Globus pallidus (tissue), 1 donor: ENCODE measurements at regions not wholly inside any gene's neighbourhood (a gene's known extent, or its start where the extent isn't known, plus 50 kb on each side); places are given as distances from the start of the nearest gene placed in this dataset.

Experiments
- DNase-seq: peaks from one replicate; pipeline ENCODE4 v3.0.0-alpha.2; 2015; ENCODE audit warnings: low spot score

DNA sequence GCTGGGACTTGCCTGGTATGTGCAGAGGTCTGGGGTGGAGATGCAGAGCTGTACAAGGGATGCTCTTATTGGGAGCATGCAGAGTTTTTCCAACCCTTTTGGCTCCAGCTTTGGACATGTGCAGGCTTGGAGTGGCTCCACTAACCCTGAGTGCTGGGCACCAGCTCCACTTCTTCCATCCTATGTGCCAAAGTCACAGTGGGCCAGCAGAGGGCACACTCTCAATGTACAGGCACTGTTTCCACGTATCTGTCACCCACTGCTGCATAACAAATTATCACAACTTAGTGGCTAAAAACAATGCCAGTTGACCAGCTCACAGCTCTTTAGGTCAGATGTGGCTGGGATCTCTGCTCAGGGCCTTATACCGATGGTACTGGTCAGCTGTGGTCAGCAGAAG is 631.8 kb downstream of the AJAP1 start:
- peak; percentile 24 for DNase-seq

DNA sequence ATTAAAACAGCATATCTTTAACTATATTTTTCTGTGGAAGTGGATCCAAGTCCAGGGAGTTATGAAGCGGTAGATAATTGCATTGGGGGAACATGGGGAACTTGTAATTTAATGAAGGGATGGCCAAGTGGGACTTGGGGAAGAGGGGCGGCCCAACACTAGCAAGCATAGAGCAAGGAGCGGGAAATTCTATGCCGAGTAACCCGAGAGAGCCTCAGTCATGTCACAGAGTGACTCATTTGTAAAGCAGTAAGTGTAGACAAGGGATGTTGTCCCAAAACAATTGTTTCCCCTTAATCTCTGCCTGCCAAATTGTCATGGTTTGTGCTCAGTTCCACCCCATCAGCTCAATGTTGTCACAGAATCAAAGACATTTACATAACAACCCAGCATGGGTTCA is 620.1 kb downstream of the AJAP1 start:
- no peak for DNase-seq

DNA sequence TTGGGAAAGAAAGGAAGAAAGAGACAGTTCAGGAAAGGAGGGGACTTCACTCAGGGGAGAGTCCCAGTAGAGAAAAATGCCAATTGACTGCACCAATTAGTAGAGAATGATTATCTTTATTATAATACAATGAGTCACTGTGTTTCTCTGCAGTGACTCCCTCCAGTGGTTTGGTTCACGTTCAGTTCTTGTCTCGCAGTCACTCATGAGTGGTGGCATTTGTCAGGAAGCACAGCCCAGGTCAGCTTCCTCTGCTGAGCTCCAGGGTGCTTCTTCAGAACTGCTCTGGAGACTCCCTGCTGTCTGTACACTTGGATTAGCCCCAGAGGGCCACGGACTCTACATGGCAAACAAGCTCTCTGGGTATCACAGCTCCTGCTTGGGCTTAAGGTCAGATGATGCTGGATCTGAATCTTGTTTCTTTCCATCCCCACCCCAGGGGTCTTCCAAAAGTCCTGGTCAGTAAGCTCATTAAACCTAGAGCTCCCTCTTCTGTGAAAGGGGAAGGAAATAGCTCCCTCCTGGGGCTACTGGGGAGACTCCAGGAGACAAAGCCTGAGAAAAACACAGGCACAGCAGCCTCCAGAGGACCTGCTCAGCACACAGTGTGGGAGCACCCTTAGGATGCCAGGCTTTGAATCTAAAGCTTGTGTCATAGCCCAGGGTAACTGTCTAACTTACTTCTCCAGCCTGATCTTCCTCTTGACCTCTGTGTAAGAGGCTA is 619.0 kb downstream of the AJAP1 start:
- no peak for DNase-seq

DNA sequence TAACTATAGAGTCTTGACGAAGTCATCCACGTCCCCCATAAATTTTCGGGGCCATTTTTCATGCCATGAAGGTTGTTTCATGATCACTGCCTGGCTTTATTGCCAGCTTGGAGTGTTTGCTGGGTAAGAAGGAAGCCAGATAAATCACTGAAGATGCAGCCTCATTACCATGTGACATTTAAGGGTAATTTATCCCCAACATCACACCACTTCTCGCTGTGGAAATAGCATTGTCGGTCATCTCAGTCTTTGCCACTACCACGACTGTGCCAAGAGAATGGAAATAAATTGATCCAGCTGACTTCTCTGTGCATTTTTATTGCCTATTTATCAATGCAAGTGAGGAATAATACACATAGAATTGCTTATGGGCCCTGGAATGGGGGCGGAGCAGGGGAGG is 617.9 kb downstream of the AJAP1 start:
- DNase-seq: no peak

DNA sequence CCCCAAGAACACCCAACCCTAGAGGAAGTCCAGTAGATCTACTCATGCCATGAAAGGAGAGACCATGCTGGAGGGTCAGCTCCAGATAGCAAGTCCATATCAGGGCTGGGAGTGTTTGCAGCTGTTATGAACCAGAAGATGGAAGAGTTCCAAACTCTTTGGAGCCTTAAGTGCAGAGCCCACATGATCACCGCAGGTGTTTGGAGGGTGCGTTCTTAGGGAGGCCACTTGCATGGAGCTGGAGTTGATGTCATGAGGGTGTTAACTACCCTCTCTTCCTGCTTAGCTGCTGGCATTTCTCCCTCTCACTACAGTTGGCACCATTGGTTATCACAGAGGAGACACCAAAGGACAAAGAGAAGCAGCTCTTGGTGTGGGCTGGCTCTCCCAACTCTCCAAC is 616.9 kb downstream of the AJAP1 start:
- no peak for DNase-seq

DNA sequence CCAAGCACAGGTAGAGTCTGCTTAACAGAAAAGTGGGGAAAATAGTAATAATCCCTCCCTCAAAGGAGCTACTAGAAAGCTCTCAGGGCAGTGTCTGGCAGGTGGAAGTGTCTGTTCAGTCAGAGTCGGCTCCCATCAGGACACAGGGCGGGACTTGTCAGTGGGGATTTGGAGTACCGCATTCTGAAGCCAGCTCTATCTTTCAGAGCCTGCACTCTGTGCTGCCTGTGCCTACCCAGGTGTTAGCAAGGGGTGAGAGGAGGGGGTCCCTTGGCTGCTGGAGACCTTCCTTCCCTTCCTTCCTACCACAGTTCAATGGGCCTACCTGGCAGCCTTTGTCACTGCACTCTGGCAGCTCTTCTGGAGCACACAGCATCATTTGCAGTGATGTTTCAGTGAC is 615.5 kb downstream of the AJAP1 start:
- DNase-seq: no peak

DNA sequence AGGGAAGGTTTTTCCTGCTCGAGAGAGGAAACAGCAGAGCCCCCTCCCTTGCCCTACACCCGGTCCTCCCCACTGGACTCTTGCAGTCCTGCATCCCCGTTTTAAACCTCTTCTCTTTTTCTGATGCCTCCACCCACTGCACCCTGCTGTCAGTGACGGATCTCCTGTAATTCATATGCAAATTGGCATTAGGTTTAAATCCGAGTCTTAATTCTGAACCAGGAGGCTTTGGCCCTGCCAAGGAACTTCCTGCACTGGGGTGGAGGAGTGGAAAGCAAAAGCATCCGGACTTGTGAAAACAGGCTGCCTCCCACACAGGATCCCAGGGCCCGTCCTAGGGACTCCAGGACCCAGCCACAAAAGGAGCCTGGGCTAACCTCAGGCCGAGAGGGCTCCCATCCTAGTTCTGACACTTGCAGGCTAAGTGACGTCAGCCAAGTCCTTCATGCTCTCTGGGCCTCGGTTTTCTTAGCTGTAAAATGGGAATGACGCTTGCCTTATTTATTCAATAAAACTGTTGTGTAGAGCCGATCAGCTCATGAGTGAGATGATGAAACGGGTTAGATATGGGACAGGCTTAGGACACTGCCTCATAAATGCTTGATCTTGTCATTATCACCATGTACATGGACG is 613.3 kb downstream of the AJAP1 start:
- no peak for DNase-seq

DNA sequence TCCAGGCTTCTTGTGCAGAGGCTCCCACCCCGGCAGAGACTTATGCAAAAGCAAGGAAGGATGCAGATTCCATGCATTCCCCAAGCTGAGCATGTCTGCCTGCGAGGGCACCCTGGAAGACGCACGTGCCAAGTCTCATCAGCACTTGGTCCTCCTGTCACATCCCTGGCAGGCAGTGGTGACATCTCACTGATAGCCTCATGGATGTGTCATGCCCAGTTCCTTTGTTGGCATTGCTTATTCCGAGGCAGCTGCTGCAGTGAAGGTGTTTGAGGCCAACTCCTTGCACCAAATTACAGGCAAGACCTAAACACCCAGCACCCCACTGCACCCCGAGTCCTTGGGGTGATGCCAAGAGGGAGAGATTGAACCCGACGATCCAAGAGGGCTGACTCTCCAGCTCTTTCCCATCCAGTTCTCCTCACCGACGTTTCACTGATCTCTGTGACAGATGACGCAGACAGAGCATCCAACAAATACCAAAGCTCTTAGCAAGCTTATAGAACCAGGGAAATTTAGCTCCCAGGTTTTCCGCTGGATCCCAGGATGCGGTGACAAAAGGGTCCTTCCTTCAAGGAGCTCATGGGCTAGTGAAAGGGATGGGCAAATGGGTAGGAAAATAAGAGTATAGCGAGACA is 611.1 kb downstream of the AJAP1 start:
- DNase-seq: no peak

DNA sequence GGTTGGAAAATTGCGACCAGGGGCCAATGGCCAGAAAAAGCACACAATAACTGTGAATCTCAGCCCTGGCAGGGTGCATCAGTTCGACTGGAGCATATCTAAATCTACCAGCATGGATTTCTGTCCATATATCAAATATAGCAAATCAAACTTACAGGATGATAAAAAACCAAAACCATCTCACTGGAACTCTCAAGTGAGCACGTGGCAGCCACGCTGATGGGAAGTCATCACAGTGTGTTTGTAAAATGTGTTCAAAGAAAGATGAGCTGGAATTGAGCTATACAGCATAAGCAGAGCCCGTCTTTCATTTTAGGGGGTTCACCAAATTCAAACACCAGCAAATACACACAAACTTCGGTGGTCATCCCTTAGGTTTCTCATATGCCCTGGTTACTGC is 610.1 kb downstream of the AJAP1 start:
- DNase-seq: no peak

DNA sequence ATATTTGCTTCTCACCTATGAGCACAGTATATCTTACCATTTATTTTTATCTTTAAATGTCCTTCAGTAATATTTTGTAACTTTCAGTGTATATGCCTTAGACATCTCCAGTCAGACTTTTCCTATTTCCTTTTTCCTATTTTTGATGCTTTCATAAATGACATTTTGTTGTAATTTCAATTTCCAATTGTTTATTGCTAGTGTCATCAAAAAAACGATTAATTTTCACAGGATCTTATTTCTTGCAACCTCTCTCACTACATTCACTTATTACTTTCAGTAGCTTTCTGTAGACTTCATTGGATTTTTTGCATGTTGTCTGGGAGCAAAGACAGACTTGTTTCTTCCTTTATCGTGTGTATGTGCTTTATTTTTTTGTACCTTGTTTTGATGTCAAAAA is 602.4 kb downstream of the AJAP1 start:
- DNase-seq: no peak

DNA sequence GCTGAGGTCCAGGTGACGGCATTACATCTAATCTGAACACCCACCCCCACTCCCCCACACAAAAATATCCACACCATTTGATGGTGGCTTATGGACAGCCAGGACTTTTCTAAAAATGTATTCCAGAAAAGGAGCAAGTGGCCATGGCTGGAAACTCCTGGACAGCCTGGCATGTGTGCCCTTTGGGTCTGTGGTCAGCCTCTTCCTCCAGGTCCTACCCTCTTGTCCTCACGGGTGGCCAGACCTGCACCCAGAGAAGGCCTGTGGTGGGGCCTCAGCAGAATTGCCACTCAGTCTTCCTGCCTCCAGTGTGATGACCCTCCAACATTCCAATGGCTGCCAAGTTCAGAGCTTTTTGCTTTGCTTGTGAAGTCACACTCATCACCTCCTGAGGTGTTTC is 600.6 kb downstream of the AJAP1 start:
- DNase-seq: no peak

DNA sequence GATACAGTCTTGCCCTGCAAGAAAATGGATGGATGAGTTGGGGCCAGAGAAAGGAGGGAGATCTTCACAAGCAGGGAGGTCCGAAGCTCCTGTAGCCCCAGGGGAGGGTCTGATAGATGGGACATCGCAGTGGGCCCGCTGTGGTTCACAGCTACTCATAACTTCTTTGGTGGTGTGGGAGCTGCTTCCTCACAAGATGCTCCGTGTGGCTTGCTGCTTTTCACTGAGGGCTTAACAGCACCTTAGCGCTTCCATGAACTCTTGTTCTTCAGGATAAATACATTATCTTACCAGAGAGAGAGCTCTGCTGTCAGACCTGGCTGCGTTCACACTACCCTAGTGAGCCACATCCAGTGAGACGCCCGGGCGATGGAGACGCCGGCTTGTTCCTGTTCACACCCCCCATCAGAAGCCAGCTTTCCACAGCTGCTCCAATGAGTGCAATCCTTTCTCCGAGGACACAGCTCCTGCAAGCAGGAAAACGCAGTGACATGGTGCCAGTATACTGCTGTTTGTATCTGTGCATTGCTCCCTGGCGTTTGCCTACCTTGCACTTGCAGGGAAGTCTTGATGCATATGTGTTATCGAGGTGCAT is 599.8 kb downstream of the AJAP1 start:
- DNase-seq: no peak

DNA sequence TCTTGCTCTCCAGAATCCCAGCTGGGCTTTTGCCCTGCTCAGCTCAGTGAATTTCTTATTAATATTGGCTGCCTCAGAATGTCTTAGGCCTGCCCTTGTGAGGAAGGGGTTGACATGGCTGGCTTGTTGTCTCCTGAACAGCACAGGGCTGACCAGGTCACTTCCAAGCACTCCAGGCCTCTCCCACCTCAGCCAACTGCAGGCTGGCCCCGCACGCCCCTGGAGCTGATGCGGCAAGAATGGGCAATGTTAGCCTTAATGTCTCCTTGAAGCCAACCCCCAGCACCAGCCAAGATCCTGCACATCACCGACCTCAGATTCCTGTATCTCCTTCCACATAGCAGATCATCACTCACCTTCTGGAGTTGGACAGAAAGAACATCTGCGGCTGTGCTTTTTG is 598.6 kb downstream of the AJAP1 start:
- DNase-seq: no peak

DNA sequence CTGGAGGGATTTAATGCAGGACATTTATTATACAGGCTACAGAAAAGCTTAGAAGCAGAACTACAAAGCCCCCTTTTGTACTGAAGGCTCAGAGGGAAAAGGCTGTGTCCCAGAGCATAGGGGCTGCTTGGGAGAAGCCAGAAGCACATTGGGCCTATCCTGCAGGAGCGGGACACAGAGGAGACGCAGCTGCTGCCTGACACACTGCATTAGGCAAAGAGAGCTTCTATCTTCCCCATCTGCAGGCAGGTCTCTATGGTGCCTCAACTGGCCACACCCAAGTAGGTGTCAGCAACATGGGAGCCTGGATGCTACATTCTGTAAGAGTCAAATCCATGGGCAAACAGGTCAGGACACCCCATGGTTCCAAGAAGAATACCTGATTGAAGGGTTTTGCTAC is 595.9 kb downstream of the AJAP1 start:
- DNase-seq: no peak

DNA sequence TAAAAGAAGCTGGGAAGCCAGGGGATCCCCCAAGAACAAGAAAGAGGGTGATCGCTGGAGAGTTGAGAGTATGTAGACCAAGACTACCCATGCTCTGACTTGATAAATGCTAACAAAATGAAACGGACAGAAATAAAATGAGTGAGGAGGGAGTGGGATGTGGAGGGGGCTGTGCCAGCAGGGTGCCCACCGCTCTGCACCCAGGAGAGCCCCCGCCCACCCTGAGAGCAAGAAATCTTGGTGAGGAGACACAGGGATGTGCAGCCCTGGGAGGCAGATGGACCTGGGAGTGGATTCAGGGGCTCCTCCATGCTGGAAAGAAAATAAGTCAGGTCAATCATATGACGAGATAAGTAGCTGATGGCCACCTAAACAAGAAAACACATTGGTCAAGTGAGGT is 590.9 kb downstream of the AJAP1 start:
- DNase-seq: no peak

DNA sequence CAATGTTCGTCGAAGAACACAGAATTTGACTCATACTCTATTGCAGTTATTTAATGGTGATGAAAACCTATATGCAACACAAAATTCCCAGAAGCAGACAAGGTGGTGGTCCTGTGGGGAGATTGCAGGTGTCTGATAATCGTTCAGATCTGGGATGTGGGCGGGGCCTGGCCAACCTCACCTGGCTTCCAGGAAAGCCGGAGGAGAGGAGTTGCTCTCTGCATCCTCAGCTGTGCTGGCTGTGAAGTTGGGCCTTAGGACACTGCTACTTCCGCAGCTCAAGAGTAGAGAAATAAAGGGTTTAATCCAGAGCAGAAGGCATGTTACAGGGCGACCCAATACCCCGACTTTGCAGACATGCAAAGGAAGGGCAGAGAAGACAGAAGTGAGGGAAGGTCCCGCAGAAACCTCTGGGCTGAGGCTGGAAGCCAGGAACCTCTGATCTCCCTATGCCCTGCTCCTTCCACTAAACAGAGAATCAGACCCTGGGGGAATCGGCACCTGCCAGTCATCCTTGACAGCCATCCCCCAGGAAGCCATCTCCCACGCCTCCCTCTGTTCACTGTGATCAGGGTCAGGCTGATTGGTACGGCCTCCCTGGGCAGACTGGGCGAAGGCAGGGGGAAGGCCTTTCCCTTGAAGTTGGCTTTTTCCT is 590.3 kb downstream of the AJAP1 start:
- DNase-seq: no peak

DNA sequence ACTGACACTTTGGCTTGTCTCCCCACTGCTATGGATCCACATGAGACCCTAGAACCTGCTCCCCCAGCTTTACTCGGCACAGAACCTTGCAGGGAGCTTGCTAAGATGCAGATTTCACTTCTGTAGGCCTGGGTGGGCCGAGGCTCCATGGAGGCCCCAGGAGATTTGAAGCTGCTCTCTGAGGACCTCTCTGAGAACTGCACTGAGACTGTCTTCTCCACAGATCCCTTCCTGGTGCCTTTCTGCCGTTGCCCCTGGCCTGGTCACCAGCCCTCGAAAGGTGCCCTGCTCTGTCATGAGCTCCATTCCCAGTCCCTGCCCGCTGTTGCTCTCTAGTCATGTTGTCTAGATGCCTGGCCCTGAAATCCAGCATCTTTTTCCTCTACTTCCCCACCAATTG is 588.4 kb downstream of the AJAP1 start:
- no peak for DNase-seq

DNA sequence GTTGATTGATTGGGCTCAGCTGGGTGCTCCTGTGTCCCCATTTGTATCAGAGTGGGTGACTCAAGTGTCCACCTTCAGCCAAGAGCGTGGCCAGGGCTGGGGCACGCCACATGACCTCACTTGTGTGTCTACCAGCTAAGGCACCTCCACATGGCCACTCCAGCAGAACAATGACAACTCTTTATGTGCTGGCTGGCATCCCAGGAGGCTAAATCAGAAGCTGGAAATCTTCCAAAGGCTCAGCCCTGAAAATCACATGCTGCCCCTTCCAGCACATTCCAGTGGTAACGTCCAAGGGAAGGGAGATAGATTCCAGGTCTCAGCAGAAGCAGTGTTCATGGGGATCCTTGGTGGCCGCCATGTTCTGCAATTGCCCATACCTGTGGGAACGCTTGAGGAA is 585.5 kb downstream of the AJAP1 start:
- peak; percentile 64 for DNase-seq

DNA sequence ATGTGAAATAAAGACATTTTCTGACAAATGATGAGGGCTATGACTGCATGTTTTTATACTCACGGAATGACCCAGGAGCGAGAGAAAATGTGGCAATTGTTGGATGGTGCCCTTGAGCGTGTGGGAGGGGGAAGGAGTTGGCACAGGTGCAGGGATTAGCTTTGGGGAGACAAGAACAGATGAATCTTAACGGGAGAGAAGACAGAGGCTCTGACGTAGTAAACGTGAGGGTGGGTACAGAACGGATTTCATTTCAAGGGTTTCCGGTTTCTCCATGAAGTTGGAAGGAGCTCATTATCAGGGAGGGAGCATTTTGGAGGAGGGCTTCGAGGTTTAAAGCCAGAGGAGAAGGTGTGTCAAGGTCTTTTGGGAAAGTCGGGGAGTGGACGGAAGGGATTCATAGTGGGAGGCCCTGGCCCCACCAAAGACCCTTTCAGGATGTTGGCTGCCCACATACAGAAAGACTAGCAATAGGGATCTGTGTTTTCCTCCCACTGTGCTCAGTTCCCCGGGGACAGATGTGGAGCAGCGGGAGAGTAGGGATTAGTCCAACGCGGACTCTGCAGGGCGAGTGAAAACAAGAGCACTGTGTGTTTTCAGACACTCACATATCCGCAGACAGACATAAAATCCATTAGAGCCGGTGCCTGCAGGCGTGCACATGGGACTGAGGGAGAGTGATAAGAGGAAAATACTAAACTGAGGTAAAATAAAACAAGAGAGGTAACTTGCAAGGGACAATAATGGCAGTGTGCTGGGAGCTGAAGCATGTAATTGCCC is 584.1 kb downstream of the AJAP1 start:
- DNase-seq: no peak

DNA sequence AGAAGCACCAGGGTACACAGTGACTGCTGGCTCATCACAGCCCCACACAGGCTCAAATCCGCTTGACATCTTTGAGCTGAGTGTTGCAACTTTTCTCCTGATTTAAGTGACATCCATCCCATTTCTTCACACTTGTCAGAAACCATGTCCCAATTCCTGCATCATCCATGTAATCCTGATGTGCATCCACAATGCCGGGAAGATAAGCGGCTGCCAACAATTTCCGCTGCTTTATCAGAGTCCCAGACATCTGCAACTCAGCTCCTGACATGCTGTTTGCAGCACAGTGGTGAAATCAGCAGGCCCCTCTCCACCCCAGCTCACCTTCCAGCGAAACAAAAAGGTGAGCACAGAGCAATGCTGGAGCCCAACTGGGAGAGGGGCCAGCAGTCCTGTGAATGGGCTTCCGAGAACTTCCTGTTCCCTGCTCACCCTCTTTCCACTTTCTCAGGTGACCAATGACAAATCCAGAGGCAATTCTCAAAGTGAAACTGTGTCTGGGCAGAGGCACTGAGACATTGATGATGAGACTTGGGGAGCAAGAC is 581.0 kb downstream of the AJAP1 start:
- no peak for DNase-seq

DNA sequence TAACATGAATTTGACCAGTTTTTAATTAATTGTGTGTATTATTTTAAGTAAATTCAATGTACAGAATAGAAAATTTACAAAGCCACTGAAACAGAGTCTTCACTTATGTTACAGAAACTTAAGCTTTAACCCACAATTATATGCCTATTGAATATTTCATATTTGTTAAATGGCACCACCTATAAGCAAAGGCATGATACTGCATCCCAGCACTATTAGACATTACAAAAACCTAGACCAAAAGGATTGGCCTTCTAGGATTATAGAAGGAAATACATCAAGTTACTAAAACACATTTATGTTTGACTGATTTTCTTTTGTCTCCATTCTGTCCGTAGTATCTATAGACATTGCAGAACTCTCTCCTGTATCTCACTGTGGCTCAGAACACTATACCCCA is 578.1 kb downstream of the AJAP1 start:
- DNase-seq: no peak
